ENCODE measurements at regions not wholly inside any gene's neighbourhood (a gene's known extent, or its start where the extent isn't known, plus 50 kb on each side); places are given as distances from the start of the nearest gene placed in this dataset.

- TF ChIP-seq POLR2AphosphoS5 (IDR thresholded peaks at IDR 0.05) (no peak), CTCF (IDR thresholded peaks at IDR 0.05 in 8 of 11, conservative IDR thresholded peaks at IDR 0.05 in 3 of 11) (no peak)
Observed at GRCh38 chr6:76220805-76221204, 148.3 kb upstream of the IMPG1 start.
